ENCODE measurements at regions not wholly inside any gene's neighbourhood (a gene's known extent, or its start where the extent isn't known, plus 50 kb on each side); places are given as distances from the start of the nearest gene placed in this dataset.

GRCh38 chr2:144935736-144936135 lies 415.8 kb upstream of the ZEB2 start:
- TF ChIP-seq POLR2AphosphoS5 (IDR thresholded peaks at IDR 0.05) (no peak), CTCF (IDR thresholded peaks at IDR 0.05) (no peak), EP300 (IDR thresholded peaks at IDR 0.05) (no peak)

Data from sigmoid colon (tissue), 4 donors.